ENCODE measurements at regions not wholly inside any gene's neighbourhood (a gene's known extent, or its start where the extent isn't known, plus 50 kb on each side); places are given as distances from the start of the nearest gene placed in this dataset.
"Not testable (repeated sequence)": the region's sequence is repeated elsewhere in the genome, so short reads cannot be mapped to it uniquely, and the experiment has no call there.

DNA sequence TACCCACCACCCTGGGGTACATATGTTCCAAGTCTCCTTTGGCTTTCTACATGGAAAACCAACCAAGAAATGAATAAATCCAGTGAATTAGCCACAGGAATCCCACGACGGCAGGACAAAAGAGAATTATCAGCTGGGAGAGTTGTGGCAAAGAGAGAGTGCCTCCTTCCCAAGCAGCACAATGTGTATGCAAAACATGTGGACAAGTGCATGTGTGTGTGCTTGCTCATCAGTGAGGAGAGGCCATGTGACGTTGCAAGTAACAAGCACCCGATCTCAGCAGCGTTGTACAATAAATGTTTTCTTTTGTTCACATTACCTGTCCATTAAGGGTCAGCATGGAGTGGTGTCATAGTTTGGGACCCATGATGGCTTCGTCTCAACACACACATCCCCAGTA is 50.0 kb upstream of the EMX2 start:
- ChIA-PET POLR2A (ENCODE audit: low non-redundant PET) (no interaction called here), CTCF (interaction anchor here (0.5 kb wide), 1 partner anchor 282 kb away, joined by 3 read pairs; no protein-coding TSS in a partner anchor)
- no peak for DNase-seq (ENCODE audit: low spot score)
- TF ChIP-seq, protein P1, sequence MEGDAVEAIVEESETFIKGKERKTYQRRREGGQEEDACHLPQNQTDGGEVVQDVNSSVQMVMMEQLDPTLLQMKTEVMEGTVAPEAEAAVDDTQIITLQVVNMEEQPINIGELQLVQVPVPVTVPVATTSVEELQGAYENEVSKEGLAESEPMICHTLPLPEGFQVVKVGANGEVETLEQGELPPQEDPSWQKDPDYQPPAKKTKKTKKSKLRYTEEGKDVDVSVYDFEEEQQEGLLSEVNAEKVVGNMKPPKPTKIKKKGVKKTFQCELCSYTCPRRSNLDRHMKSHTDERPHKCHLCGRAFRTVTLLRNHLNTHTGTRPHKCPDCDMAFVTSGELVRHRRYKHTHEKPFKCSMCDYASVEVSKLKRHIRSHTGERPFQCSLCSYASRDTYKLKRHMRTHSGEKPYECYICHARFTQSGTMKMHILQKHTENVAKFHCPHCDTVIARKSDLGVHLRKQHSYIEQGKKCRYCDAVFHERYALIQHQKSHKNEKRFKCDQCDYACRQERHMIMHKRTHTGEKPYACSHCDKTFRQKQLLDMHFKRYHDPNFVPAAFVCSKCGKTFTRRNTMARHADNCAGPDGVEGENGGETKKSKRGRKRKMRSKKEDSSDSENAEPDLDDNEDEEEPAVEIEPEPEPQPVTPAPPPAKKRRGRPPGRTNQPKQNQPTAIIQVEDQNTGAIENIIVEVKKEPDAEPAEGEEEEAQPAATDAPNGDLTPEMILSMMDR (conservative IDR thresholded peaks at IDR 0.05; ENCODE audit: low read depth): no peak
- no peak overlapping the region for H3K27ac ChIP-seq

DNA sequence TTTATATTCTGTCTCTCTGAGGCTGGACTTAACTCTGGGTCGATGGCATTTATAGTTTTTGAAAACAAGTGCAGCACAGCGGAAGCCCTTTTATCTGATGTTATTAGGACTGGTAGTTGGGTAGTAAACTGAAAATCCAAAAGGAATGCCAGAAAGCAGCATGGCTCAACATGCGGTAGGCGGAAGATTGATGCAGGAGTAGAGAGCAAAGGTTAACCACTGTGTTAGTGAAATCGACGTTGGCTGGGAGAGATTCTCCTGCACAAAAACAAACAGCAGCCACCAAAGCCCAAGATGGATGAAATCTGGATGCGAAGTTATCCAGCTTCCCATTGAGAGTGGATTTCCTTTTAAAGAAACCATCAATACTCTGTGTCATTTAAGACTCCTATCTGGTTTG is 54.5 kb upstream of the EMX2 start:
- POLR2A ChIA-PET (ENCODE audit: low non-redundant PET): no interaction called here
- TF ChIP-seq, protein P1 (conservative IDR thresholded peaks at IDR 0.05; ENCODE audit: low read depth): no peak
- no peak overlapping the region for H3K27ac ChIP-seq
- DNase-seq (ENCODE audit: low spot score): no peak
- CTCF ChIA-PET: no interaction called here

DNA sequence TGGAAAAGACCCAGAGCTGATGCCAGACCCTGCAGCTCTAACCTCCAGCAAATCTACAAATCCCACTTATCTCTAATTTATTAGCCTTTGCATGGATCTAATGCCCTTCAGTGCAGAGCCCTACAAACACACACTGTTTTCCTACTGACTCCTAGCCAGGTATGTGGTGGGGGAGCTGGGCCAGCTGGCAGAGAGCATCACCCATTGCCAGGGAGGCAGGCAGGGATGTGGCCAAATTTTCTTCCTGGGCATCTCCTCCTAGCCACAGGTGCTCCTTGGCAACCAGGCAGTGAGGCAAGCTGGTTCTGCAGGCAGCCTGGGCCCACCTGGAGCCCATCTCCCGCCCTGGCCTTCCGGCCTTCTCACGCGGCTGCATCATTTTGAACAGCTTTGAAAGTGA is 55.9 kb upstream of the EMX2 start:
- no peak overlapping the region for H3K27ac ChIP-seq
- ChIA-PET CTCF (interaction anchor here (1.9 kb wide), 1 partner anchor 9 kb away, joined by 8 read pairs; no protein-coding TSS in a partner anchor), POLR2A (ENCODE audit: low non-redundant PET) (no interaction called here)
- DNase-seq (ENCODE audit: low spot score): no peak
- TF ChIP-seq, protein P1 (conservative IDR thresholded peaks at IDR 0.05; ENCODE audit: low read depth): no peak

DNA sequence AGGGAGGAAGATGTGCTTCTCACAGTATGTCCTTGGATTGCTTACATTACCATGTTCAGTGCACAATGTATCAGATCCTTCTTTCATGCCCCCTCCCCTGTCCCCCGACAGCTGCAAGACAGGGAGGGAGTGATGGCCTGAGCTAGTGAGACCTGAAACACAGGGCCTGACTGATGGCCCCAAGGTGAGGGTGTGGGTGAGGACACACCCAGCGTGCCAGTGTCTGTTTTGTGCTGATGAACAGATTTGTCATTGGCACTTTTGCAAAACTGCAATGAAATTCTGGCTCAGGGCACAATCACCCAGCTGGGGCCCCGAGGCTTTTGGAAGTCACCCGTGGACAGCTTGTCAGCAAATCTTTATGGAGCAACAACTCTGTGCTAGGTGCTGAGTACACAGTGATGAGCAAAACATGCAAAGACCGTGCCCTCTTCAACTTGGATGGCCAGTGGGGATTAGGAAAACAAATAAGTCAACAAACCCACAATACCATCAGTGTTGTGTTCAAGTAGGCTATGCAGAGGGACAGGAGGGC is 59.4 kb upstream of the EMX2 start:
- H3K27ac ChIP-seq: no peak overlapping the region
- CTCF ChIA-PET: interaction anchor here (2.1 to 3.1 kb wide), 2 partner anchors 14 to 52 kb away, joined by 6 to 11 read pairs; no protein-coding TSS in a partner anchor
- DNase-seq (ENCODE audit: low spot score): no peak
- POLR2A ChIA-PET (ENCODE audit: low non-redundant PET): no interaction called here
- TF ChIP-seq, protein P1 (conservative IDR thresholded peaks at IDR 0.05; ENCODE audit: low read depth): no peak

DNA sequence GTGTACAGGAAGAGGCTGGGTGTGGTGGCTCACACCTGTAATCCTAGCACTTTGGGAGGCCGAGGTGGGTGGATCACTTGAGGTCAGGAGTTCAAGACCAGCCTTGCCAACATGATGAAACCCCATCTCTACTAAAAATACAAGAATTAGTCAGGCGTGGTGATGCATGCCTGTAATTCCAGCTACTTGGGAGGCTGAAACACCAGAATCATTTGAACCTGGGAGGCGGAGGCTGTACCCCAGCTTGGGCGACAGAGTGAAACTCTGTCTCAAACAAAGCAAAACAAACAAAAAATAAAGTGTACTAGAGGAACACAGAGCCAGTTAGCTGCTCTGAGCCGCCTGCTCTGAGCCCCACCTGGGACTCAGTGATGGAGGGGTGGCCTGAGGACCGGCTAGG is 61.5 kb upstream of the EMX2 start:
- POLR2A ChIA-PET (ENCODE audit: low non-redundant PET); DNase-seq (ENCODE audit: low spot score); CTCF ChIA-PET; H3K27ac ChIP-seq: not testable (repeated sequence)

DNA sequence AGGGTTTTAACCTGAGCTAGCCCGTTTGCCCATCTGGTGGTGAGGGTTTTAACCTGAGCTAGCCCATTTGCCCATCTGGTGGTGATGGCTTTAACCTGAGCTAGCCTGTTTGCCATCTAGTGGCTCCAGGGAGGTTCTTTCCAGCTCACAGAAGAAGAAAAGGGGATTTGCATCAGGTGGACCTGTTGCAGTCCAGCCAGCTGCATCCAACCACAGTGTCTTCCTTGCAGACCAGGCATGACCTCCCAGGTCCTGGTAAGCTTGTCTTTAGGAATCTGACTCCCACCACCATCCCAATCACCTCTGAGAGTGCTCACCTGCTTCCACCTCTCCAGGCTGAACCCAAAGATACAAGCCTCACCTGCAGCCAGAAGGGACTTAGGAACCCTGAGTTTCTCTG is 62.4 kb upstream of the EMX2 start:
- TF ChIP-seq, protein P1 (conservative IDR thresholded peaks at IDR 0.05; ENCODE audit: low read depth): no peak
- ChIA-PET POLR2A (ENCODE audit: low non-redundant PET) (no interaction called here), CTCF (interaction anchor here (0.5 to 3.4 kb wide), 6 partner anchors 10 to 589 kb away, joined by 3 to 29 read pairs (median 6); no protein-coding TSS in a partner anchor)
- H3K27ac ChIP-seq: no peak overlapping the region
- no peak for DNase-seq (ENCODE audit: low spot score)

DNA sequence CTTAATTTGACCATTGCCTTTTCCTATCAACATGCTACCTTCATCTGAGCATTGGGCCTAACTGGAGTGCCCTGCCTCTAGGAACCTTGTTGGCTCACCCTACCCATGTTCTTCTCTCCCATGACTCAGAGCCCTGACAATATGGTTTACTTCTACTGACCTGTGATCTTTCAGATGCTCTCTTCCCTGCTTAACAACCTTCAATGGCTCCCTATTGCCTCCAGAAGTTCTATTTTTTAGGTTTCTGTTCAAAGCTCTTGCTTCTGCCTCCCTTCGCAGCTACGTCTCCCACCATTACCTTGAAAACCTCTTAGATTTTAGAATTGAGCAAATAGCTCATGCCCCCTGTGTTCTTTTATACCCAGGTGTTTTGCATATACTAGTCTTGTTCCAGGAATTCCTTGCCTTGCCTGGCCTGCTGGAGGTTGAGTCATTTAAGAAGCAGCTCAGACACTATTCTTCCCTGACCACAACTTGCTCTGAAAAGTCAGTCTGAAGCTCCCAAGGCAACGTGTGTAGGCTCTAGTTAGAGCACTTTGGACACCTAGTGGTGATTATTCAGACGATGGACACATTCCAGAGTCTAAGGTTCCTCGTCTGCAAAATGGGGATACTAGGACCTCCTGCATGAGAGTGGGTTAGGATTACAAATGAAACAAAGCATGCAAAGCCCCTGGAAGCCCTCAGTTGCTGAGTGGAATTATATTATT is 64.4 kb upstream of the EMX2 start:
- ChIA-PET POLR2A (ENCODE audit: low non-redundant PET) (no interaction called here), CTCF (interaction anchor here (0.6 to 3.4 kb wide), 8 partner anchors 14 to 262 kb away, joined by 3 to 29 read pairs (median 4); no protein-coding TSS in a partner anchor)
- no peak overlapping the region for H3K27ac ChIP-seq
- DNase-seq (ENCODE audit: low spot score): peak; percentile 88
- TF ChIP-seq, protein P1 (conservative IDR thresholded peaks at IDR 0.05; ENCODE audit: low read depth): no peak

Measured in RWPE1 (cell line).